Loucy (cell line): ENCODE measurements at regions not wholly inside any gene's neighbourhood (a gene's known extent, or its start where the extent isn't known, plus 50 kb on each side); places are given as distances from the start of the nearest gene placed in this dataset.

Experiments
- H2AFZ ChIP-seq: fragments of 200-600 bp; sonication (generic); 2 replicates; pipeline ENCODE4 v1.6.0; 2016; ENCODE audit warnings: antibody characterized with exemption, mild to moderate bottlenecking, low read length, moderate library complexity
- H3F3A ChIP-seq: fragments of 200-600 bp; 2 replicates; pipeline ENCODE4 v1.6.0; 2016; ENCODE audit warnings: antibody characterized with exemption, low read depth, mild to moderate bottlenecking
- H3K27me3 ChIP-seq: fragments of 200-600 bp; sonication (generic); 2 replicates; pipeline ENCODE4 v1.6.1; 2014; ENCODE audit warnings: low read length, mild to moderate bottlenecking; ENCODE audit not compliant: insufficient read depth, poor library complexity, severe bottlenecking
- H3K36me3 ChIP-seq: fragments of 200-600 bp; sonication (generic); 2 replicates; pipeline ENCODE4 v1.6.1; 2016; ENCODE audit warnings: low read length; ENCODE audit not compliant: insufficient read depth
- H3K4me1 ChIP-seq: fragments of 200-600 bp; sonication (generic); 2 replicates; pipeline ENCODE4 v1.5.1; 2014; ENCODE audit warnings: low read length, mild to moderate bottlenecking; ENCODE audit not compliant: insufficient read depth, poor library complexity, severe bottlenecking
- H3K4me2 ChIP-seq: fragments of 200-600 bp; sonication (generic); 2 replicates; pipeline ENCODE4 v1.6.0; 2014; ENCODE audit warnings: antibody characterized with exemption, low read length, low read depth, mild to moderate bottlenecking; ENCODE audit not compliant: poor library complexity, severe bottlenecking
- H3K4me3 ChIP-seq: fragments of 200-600 bp; sonication (generic); 2 replicates; pipeline ENCODE4 v1.5.1; 2014; ENCODE audit warnings: low read length, mild to moderate bottlenecking, mixed read lengths; ENCODE audit not compliant: poor library complexity, severe bottlenecking
- H3K79me2 ChIP-seq: fragments of 200-600 bp; sonication (generic); 2 replicates; pipeline ENCODE4 v1.6.1; 2014; ENCODE audit warnings: low read length; ENCODE audit not compliant: insufficient read depth
- H3K9ac ChIP-seq: fragments of 200-600 bp; sonication (generic); 2 replicates; pipeline ENCODE4 v1.6.0; 2014; ENCODE audit warnings: mild to moderate bottlenecking, low read depth, low read length, moderate library complexity; ENCODE audit not compliant: poor library complexity, severe bottlenecking
- H3K9me2 ChIP-seq: fragments of 200-600 bp; sonication (generic); replicated peaks from 2 replicates; pipeline ENCODE4 v1.6.1; 2016; ENCODE audit warnings: low read depth, low read length, mixed read lengths
- H3K9me3 ChIP-seq: fragments of 200-600 bp; sonication (generic); 2 replicates; pipeline ENCODE4 v1.6.1; 2014; ENCODE audit warnings: mild to moderate bottlenecking, antibody characterized with exemption, low read length, low read depth; ENCODE audit not compliant: insufficient read depth
- H4K20me1 ChIP-seq: fragments of 200-600 bp; sonication (generic); 2 replicates; pipeline ENCODE4 v1.6.0; 2014; ENCODE audit warnings: antibody characterized with exemption, low read length, mild to moderate bottlenecking; ENCODE audit not compliant: insufficient read depth, poor library complexity, severe bottlenecking
- CTCF ChIP-seq: fragments of 200-600 bp; sonication (generic); conservative IDR thresholded peaks from 2 replicates; pipeline ENCODE4 v1.5.1; 2014; ENCODE audit warnings: mild to moderate bottlenecking, antibody characterized with exemption, low read length
- EZH2phosphoT487 ChIP-seq: fragments of 200-600 bp; IDR thresholded peaks from 2 replicates; pipeline ENCODE4 v1.6.1; 2018; ENCODE audit warnings: antibody characterized with exemption, mild to moderate bottlenecking, moderate library complexity, borderline replicate concordance

DNA sequence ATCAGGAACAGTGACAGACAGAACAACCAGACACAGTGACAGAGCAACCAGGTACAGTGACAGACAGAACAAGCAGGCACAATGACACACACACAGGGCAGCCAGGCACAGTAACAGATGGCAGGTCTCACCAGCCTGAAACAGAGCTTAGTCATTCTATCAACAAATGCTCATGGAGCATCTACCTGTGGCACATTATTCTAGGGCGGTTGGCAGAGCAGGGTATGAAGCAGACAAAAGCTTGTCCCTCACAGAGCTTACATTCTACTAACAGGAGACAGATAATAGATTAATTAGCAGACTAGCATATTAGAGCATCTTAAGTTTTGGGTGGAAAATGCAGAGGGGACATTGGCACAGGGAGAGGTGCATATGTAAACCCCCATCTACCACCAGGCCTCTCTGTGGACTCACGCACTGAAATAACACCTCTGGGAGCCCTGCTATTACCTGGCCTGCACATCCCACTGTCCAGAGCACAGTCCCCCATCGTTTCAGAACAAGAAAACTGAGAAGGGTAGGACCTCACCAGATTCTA lies 64.1 kb upstream of the RAB6C start:
- Histone ChIP-seq H3K4me2 (no peak overlapping the region), H4K20me1 (no peaks in the 10 kb centered on the region), H3K4me3 (no peak overlapping the region), H3K27me3 (no peaks in the 10 kb centered on the region), H3K9ac (no peak overlapping the region), H3K4me1 (no peaks in the 10 kb centered on the region), H3K9me2 (no peaks in the 10 kb centered on the region), H3K79me2 (no peaks in the 10 kb centered on the region), H3K9me3 (peaks cover 4% of the 10 kb centered on the region; the same call in 1 of the 2 replicates), H3F3A (no peaks in the 10 kb centered on the region), H2AFZ (no peak overlapping the region), H3K36me3 (no peaks in the 10 kb centered on the region)
- TF ChIP-seq CTCF (no peak), EZH2phosphoT487 (no peak)

DNA sequence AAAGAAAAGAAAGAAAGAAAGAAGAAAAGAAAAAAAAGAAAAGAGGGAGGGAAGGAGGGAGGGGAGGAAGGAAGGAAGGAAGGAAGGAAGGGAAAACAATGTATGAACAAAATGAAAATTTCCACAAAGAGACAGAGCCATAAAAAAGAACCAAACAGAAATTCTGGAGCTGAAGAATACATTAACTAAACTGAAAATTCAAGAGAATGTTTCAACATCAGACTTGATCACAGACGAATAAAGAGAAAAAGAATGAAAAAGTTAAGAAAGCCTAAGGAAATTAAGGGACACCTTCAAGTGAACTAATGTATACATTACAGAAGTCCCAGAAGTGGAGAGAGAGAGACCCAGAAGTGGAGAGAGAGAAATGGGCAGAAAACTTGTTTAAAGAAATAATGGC lies 60.9 kb upstream of the RAB6C start:
- Histone ChIP-seq H3K9me2 (no peaks in the 10 kb centered on the region), H3K4me3 (no peak overlapping the region), H3K9me3 (peaks cover 4% of the 10 kb centered on the region; the same call in 1 of the 2 replicates), H3F3A (no peaks in the 10 kb centered on the region), H4K20me1 (no peaks in the 10 kb centered on the region), H3K9ac (no peak overlapping the region), H3K36me3 (no peaks in the 10 kb centered on the region), H3K79me2 (no peaks in the 10 kb centered on the region), H3K27me3 (no peaks in the 10 kb centered on the region), H3K4me1 (no peaks in the 10 kb centered on the region), H2AFZ (no peak overlapping the region), H3K4me2 (no peak overlapping the region)
- no peak for TF ChIP-seq CTCF
- TF ChIP-seq EZH2phosphoT487: no peak

DNA sequence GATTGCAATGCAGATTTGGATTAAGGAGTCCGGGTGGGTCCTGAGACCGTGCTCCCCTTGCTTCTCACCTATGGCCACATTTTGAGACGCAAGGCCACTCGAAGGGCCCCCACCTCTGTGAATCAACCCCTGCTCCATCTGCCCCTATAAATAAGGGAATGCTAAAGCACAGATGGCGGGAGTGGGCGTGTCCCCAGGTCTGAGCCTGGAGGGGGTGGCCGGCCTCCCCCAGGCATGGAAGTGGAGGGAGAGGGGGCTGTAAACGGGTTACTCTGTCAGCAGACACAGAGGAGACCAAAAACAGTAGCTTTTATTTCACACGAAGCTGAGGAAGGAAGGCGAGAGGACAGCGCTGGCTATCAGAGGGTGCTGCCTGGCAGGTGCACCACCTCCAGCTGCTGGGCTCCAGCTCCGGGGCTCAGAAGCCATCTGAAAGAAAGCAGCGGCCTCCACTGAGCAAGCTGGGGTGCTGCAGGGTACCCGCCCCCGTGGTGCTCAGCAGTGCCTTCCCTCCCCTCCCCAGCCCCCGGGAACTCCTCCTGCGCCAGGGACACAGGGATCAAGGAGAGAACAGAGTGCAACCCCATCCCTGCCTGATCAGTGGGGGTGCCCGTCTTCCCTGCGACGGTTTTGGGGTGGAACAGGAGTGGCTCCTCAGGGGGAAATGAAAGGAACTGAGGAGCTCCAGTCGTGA lies 56.7 kb upstream of the RAB6C start:
- TF ChIP-seq CTCF: no peak
- TF ChIP-seq EZH2phosphoT487: no peak

More for the DNA sequence above, 56.7 kb upstream of the RAB6C start:
- no peaks in the 10 kb centered on the region for H3K36me3 ChIP-seq
- H3K79me2 ChIP-seq: no peaks in the 10 kb centered on the region
- H3K4me2 ChIP-seq: no peak overlapping the region
- H4K20me1 ChIP-seq: no peaks in the 10 kb centered on the region
- no peak overlapping the region for H3K4me3 ChIP-seq
- H3K9ac ChIP-seq: no peak overlapping the region
- no peaks in the 10 kb centered on the region for H3F3A ChIP-seq
- H3K9me3 ChIP-seq: peaks cover 4% of the 10 kb centered on the region; the same call in 1 of the 2 replicates
- H3K4me1 ChIP-seq: no peaks in the 10 kb centered on the region
- peak overlapping the region; percentile 67; the same call in 1 of the 2 replicates for H2AFZ ChIP-seq
- no peaks in the 10 kb centered on the region for H3K27me3 ChIP-seq
- H3K9me2 ChIP-seq: no peaks in the 10 kb centered on the region
